Epithelial cell of esophagus (primary cell): ENCODE measurements at regions not wholly inside any gene's neighbourhood (a gene's known extent, or its start where the extent isn't known, plus 50 kb on each side); places are given as distances from the start of the nearest gene placed in this dataset.

ENCODE experiments used
- DNase-seq: peaks from one replicate; pipeline ENCODE4 v3.0.0; 2010; ENCODE audit warnings: low read depth
- H3K4me3 ChIP-seq: 2 replicates; pipeline ENCODE4 v1.5.1; 2011; ENCODE audit warnings: mild to moderate bottlenecking, low read length, control low read depth
- TF ChIP-seq, protein P1 (sequence below): IDR thresholded peaks from 2 replicates; pipeline ENCODE4 v1.5.1; 2011; ENCODE audit warnings: low read depth, mild to moderate bottlenecking, low read length, control low read depth, inconsistent platforms; ENCODE audit not compliant: insufficient read depth; ENCODE audit errors: missing control alignments

DNA sequence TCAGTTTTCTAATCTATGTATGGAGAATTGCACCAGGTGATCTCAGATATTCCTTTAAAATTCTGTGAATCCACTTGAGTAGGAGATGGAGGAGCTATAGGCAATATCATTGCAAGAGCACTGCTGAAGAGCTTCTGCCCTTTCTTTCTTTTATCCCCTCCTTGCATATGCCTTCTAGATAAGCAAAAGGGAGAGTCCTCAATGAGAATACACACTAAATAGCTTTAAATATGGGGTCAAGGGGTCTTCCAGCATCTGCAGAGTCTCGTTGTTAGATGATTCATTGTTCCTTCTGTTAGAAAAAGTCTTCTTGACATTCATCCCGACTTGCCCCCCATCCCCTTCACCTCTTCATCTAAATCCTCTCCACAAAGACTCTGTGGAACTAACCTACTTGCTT is 156.1 kb downstream of the PIK3R1 start:
- no peak for DNase-seq
- H3K4me3 ChIP-seq = no peak overlapping the region
- TF ChIP-seq, protein P1, sequence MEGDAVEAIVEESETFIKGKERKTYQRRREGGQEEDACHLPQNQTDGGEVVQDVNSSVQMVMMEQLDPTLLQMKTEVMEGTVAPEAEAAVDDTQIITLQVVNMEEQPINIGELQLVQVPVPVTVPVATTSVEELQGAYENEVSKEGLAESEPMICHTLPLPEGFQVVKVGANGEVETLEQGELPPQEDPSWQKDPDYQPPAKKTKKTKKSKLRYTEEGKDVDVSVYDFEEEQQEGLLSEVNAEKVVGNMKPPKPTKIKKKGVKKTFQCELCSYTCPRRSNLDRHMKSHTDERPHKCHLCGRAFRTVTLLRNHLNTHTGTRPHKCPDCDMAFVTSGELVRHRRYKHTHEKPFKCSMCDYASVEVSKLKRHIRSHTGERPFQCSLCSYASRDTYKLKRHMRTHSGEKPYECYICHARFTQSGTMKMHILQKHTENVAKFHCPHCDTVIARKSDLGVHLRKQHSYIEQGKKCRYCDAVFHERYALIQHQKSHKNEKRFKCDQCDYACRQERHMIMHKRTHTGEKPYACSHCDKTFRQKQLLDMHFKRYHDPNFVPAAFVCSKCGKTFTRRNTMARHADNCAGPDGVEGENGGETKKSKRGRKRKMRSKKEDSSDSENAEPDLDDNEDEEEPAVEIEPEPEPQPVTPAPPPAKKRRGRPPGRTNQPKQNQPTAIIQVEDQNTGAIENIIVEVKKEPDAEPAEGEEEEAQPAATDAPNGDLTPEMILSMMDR = no peak

DNA sequence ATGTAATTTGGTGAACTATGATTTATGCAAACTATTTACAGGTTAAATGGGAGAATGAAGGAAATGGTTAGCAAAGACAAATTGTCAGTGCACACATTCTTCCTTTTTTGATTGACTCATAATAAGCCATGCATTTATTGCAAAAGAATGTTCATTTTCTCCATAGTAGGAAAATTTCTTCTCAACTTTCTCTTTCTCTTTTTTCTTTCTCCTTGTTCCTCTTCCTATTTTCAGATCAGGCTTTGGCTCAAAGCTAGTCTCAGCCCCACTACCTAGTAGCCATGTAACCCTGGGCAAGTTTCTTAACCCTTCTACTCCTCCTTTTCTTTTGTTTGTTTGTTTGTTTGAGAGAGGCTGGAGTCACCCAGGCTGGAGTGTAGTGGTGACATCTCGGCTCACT is 156.6 kb downstream of the PIK3R1 start:
- TF ChIP-seq, protein P1 = no peak
- DNase-seq = no peak
- H3K4me3 ChIP-seq = no peak overlapping the region

DNA sequence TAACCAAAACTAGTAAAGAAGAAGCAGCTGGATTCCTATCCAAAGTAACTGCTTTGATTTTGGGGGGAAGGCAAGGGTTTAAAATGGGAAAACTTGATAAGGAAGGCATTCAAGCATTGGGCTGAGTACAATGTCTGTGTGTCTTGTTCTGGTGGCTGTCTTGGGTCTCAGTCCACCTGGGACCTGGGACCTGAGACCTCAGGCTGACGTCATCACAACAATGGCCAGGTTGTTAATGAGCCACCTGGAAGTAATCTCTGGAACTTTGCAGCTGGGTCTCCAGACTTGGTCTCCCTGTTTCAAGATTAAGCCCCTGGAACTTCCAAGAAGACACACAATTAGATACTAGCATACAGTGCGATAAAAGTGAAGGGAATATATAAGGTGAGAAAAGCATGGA is 157.5 kb downstream of the PIK3R1 start:
- TF ChIP-seq, protein P1 = no peak
- DNase-seq = no peak
- H3K4me3 ChIP-seq = no peak overlapping the region

DNA sequence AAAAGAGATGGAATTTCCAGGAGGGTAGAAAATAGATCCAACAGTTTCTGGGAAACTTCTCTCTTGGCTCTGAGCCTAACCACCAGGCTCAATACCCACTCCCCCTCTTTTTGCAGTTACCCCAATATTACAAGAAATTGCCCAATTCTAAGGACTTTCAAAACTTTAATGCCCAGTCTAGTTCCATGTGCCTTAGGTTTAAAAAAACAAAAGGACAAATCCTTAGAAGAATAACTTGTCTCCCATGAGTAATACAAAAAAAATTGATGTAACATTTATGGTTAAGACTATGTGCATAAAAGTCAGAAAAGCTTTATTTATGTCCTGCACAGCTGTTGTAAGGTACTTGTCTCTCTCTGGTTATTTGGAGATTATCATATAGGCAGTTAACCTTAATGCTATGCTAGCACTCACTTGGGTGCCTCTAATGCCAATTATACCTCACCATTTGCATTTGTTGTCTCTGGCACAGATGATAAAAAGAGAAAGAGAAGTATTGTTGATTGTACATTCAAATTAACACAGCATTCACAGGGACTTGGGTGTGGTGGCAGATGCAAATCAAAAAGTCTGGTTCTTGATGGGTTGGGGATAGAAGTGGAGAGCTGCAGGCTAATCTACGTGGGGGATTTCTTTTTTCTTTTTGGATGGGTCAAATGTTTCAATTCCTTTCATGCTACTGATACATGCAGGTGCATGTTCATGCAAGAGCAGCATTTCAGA is 159.4 kb downstream of the PIK3R1 start:
- DNase-seq = no peak
- no peak overlapping the region for H3K4me3 ChIP-seq
- TF ChIP-seq, protein P1 = no peak

DNA sequence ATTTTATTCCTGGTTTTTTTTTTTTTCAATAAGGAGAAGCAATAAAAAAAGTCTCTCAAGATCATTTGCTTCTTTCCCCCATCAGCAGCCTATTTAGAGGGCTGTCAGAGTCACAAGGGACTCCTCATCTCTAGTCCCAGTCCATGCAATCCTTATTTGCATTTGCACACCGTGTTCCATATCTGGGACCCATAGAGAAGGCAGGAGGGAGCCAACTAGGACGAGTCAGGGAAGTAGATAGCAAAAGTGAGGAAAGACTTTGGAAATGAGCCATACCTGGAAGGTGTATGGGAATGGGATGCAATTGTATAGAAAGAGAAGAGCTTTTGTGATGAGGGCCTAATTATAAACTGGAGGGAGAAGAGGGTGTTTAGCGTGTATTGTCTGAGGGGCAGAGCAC is 160.0 kb downstream of the PIK3R1 start:
- no peak overlapping the region for H3K4me3 ChIP-seq
- DNase-seq = peak; percentile 21
- TF ChIP-seq, protein P1 = no peak

DNA sequence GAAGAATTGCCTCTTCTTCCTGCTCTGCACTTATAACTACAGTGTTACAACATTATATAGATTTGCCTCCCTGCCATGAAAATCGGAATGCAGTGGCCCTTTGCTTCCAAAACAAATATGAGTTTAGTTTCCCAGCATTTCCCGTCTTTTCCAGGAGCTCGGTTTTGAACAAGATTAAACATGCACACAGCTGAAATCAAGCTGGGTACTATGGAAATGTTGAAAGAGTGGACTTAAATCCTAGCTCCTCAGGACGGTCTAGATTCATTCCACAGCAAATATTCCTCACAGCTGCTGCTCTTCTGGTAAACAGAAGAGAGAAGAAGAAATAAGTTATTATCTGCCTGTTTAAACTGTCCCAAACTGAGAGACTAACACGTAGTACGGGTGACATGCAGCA is 161.4 kb downstream of the PIK3R1 start:
- no peak overlapping the region for H3K4me3 ChIP-seq
- TF ChIP-seq, protein P1 = no peak
- peak; percentile 81 for DNase-seq

DNA sequence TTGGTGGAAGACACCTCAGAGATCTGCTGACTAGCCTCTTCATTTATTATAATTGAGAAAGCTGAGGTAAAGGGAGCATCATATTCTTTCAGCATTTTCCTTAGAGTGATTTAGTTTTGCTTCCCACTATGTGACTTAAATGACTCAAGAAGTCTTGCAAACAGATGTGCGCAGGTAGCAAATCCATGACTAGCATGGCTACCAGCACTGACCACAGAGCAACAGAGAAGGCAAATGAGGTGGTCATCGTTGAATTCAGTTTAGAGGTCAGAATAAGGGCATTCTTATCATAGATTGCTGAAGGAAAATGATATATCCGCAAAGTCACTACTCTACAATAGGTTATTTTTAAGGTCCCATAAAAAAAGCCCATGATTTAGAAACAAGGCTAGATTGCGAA is 162.2 kb downstream of the PIK3R1 start:
- no peak overlapping the region for H3K4me3 ChIP-seq
- TF ChIP-seq, protein P1 = no peak
- no peak for DNase-seq
